ENCODE measurements at regions not wholly inside any gene's neighbourhood (a gene's known extent, or its start where the extent isn't known, plus 50 kb on each side); places are given as distances from the start of the nearest gene placed in this dataset.
"Not testable (repeated sequence)": the region's sequence is repeated elsewhere in the genome, so short reads cannot be mapped to it uniquely, and the experiment has no call there.

GRCh38 chr9:89949111-89949510, 344.3 kb downstream of the GADD45G start:
- Mint-ChIP-seq H3K36me3 (ENCODE audit: low read depth) (no peaks in the 10 kb centered on the region), H3K27ac (no peak overlapping the region), H3K4me3 (no peak overlapping the region), H3K27me3 (ENCODE audit: low read depth) (peaks cover 10% of the 10 kb centered on the region), H3K9me3 (ENCODE audit: insufficient read depth) (no peaks in the 10 kb centered on the region), H3K4me1 (ENCODE audit: low read depth) (peaks cover 4% of the 10 kb centered on the region)
- ChIA-PET CTCF (no interaction called here), POLR2A (no interaction called here)
- DNase-seq (no peak), ATAC-seq (no peak)

- H3K36me3 Mint-ChIP-seq (ENCODE audit: low read depth) = no peaks in the 10 kb centered on the region
- ATAC-seq (no peak), DNase-seq (no peak)
- peaks cover 4% of the 10 kb centered on the region for H3K4me1 Mint-ChIP-seq (ENCODE audit: low read depth)
- POLR2A ChIA-PET = no interaction called here
- H3K4me3 Mint-ChIP-seq = no peak overlapping the region
- CTCF ChIA-PET = interaction anchor here (0.6 to 3.1 kb wide), 3 partner anchors 348 to 1250 kb away, joined by 3 to 10 read pairs (median 4); no protein-coding TSS in a partner anchor
- H3K9me3 Mint-ChIP-seq (ENCODE audit: insufficient read depth) = no peaks in the 10 kb centered on the region
- no peak overlapping the region for H3K27ac Mint-ChIP-seq
- H3K27me3 Mint-ChIP-seq (ENCODE audit: low read depth) = peaks cover 8% of the 10 kb centered on the region
Observed at GRCh38 chr9:89951675-89952074, 346.9 kb downstream of the GADD45G start.

- H3K9me3 Mint-ChIP-seq (ENCODE audit: insufficient read depth) = no peaks in the 10 kb centered on the region
- peaks cover 8% of the 10 kb centered on the region for H3K27me3 Mint-ChIP-seq (ENCODE audit: low read depth)
- ChIA-PET CTCF (interaction anchor here (0.6 to 3.1 kb wide), 2 partner anchors 349 to 1251 kb away, joined by 4 to 10 read pairs; no protein-coding TSS in a partner anchor), POLR2A (interaction anchor here (0.6 kb wide), 1 partner anchor 8 kb away, joined by 3 read pairs; no protein-coding TSS in a partner anchor)
- DNase-seq (no peak), ATAC-seq (no peak)
- H3K27ac Mint-ChIP-seq = no peak overlapping the region
- H3K36me3 Mint-ChIP-seq (ENCODE audit: low read depth) = no peaks in the 10 kb centered on the region
- no peak overlapping the region for H3K4me3 Mint-ChIP-seq
- H3K4me1 Mint-ChIP-seq (ENCODE audit: low read depth) = peaks cover 4% of the 10 kb centered on the region
Observed at GRCh38 chr9:89952401-89952800, 347.6 kb downstream of the GADD45G start.

- H3K27ac Mint-ChIP-seq; H3K27me3 Mint-ChIP-seq (ENCODE audit: low read depth); H3K9me3 Mint-ChIP-seq (ENCODE audit: insufficient read depth); CTCF ChIA-PET; H3K36me3 Mint-ChIP-seq (ENCODE audit: low read depth); POLR2A ChIA-PET; H3K4me1 Mint-ChIP-seq (ENCODE audit: low read depth); DNase-seq; H3K4me3 Mint-ChIP-seq; ATAC-seq: not testable (repeated sequence)
Observed at GRCh38 chr9:89953263-89953662, 348.5 kb downstream of the GADD45G start.

- POLR2A ChIA-PET = no interaction called here
- no peak for DNase-seq
- no peak overlapping the region for H3K4me3 Mint-ChIP-seq
- no peak overlapping the region for H3K27ac Mint-ChIP-seq
- H3K9me3 Mint-ChIP-seq (ENCODE audit: insufficient read depth) = no peaks in the 10 kb centered on the region
- peaks cover 4% of the 10 kb centered on the region for H3K4me1 Mint-ChIP-seq (ENCODE audit: low read depth)
- no peak for ATAC-seq
- CTCF ChIA-PET = no interaction called here
- H3K36me3 Mint-ChIP-seq (ENCODE audit: low read depth) = no peaks in the 10 kb centered on the region
- peaks cover 6% of the 10 kb centered on the region for H3K27me3 Mint-ChIP-seq (ENCODE audit: low read depth)
Observed at GRCh38 chr9:89953824-89954615, 349.2 kb downstream of the GADD45G start.

GRCh38 chr9:89955144-89955543, 350.3 kb downstream of the GADD45G start:
- Mint-ChIP-seq H3K27me3 (ENCODE audit: low read depth) (peaks cover 6% of the 10 kb centered on the region), H3K4me1 (ENCODE audit: low read depth) (peaks cover 4% of the 10 kb centered on the region)
- POLR2A ChIA-PET = no interaction called here

GRCh38 chr9:89955626-89956025, 350.8 kb downstream of the GADD45G start:
- H3K4me1 Mint-ChIP-seq (ENCODE audit: low read depth) = peaks cover 4% of the 10 kb centered on the region
- H3K27ac Mint-ChIP-seq = no peak overlapping the region
- no peaks in the 10 kb centered on the region for H3K9me3 Mint-ChIP-seq (ENCODE audit: insufficient read depth)
- H3K27me3 Mint-ChIP-seq (ENCODE audit: low read depth) = peaks cover 6% of the 10 kb centered on the region
- no peak overlapping the region for H3K4me3 Mint-ChIP-seq
- POLR2A ChIA-PET = no interaction called here
- CTCF ChIA-PET = no interaction called here
- ATAC-seq = no peak
- DNase-seq = no peak
- H3K36me3 Mint-ChIP-seq (ENCODE audit: low read depth) = no peaks in the 10 kb centered on the region

More at GRCh38 chr9:89955144-89955543, 350.3 kb downstream of the GADD45G start:
- ATAC-seq = no peak
- CTCF ChIA-PET = no interaction called here
- no peaks in the 10 kb centered on the region for H3K9me3 Mint-ChIP-seq (ENCODE audit: insufficient read depth)
- no peak for DNase-seq
- no peaks in the 10 kb centered on the region for H3K36me3 Mint-ChIP-seq (ENCODE audit: low read depth)
- H3K27ac Mint-ChIP-seq = no peak overlapping the region
- no peak overlapping the region for H3K4me3 Mint-ChIP-seq

- H3K27me3 Mint-ChIP-seq (ENCODE audit: low read depth) = peaks cover 5% of the 10 kb centered on the region
- peaks cover 8% of the 10 kb centered on the region for H3K4me1 Mint-ChIP-seq (ENCODE audit: low read depth)
- no peak overlapping the region for H3K27ac Mint-ChIP-seq
- POLR2A ChIA-PET = no interaction called here
- CTCF ChIA-PET = no interaction called here
- H3K36me3 Mint-ChIP-seq (ENCODE audit: low read depth) = no peaks in the 10 kb centered on the region
- H3K9me3 Mint-ChIP-seq (ENCODE audit: insufficient read depth) = no peaks in the 10 kb centered on the region
- H3K4me3 Mint-ChIP-seq = no peak overlapping the region
- ATAC-seq (no peak), DNase-seq (no peak)
Observed at GRCh38 chr9:89956331-89956730, 351.5 kb downstream of the GADD45G start.

GRCh38 chr9:89956907-89957306, 352.1 kb downstream of the GADD45G start:
- ATAC-seq = no peak
- H3K9me3 Mint-ChIP-seq (ENCODE audit: insufficient read depth) = no peaks in the 10 kb centered on the region

GRCh38 chr9:89958086-89958485, 353.3 kb downstream of the GADD45G start:
- Mint-ChIP-seq H3K27ac (no peak overlapping the region), H3K9me3 (ENCODE audit: insufficient read depth) (no peaks in the 10 kb centered on the region), H3K4me3 (no peak overlapping the region), H3K4me1 (ENCODE audit: low read depth) (peaks cover 17% of the 10 kb centered on the region), H3K36me3 (ENCODE audit: low read depth) (no peaks in the 10 kb centered on the region), H3K27me3 (ENCODE audit: low read depth) (no peaks in the 10 kb centered on the region)
- no peak for DNase-seq
- POLR2A ChIA-PET = no interaction called here
- CTCF ChIA-PET = interaction anchor here (1.2 kb wide), 1 partner anchor 15 kb away, joined by 3 read pairs; no protein-coding TSS in a partner anchor
- ATAC-seq = no peak

More at GRCh38 chr9:89956907-89957306, 352.1 kb downstream of the GADD45G start:
- CTCF ChIA-PET = interaction anchor here (0.8 to 1.2 kb wide), 2 partner anchors 14 to 354 kb away, joined by 3 read pairs; no protein-coding TSS in a partner anchor
- H3K36me3 Mint-ChIP-seq (ENCODE audit: low read depth) = no peaks in the 10 kb centered on the region
- no peak overlapping the region for H3K4me3 Mint-ChIP-seq
- no peak overlapping the region for H3K27ac Mint-ChIP-seq
- H3K4me1 Mint-ChIP-seq (ENCODE audit: low read depth) = peaks cover 14% of the 10 kb centered on the region
- POLR2A ChIA-PET = no interaction called here
- no peak for DNase-seq
- peaks cover under 1% of the 10 kb centered on the region for H3K27me3 Mint-ChIP-seq (ENCODE audit: low read depth)

- peak overlapping the region; percentile 41 for H3K27ac Mint-ChIP-seq
- H3K9me3 Mint-ChIP-seq (ENCODE audit: insufficient read depth) = no peaks in the 10 kb centered on the region
- ChIA-PET POLR2A (no interaction called here), CTCF (interaction anchor here (0.9 to 1.3 kb wide), 3 partner anchors 9 to 364 kb away, joined by 3 to 7 read pairs (median 5); no protein-coding TSS in a partner anchor)
- H3K36me3 Mint-ChIP-seq (ENCODE audit: low read depth) = no peaks in the 10 kb centered on the region
- H3K4me3 Mint-ChIP-seq = peak overlapping the region; percentile 1
- ATAC-seq (peak; percentile 67), DNase-seq (no peak)
- peaks cover 14% of the 10 kb centered on the region for H3K4me1 Mint-ChIP-seq (ENCODE audit: low read depth)
- H3K27me3 Mint-ChIP-seq (ENCODE audit: low read depth) = peaks cover 3% of the 10 kb centered on the region
Observed at GRCh38 chr9:89961616-89962341, 357.0 kb downstream of the GADD45G start.

GRCh38 chr9:89963280-89963679, 358.5 kb downstream of the GADD45G start:
- ATAC-seq (no peak), DNase-seq (no peak)
- Mint-ChIP-seq H3K36me3 (ENCODE audit: low read depth) (no peaks in the 10 kb centered on the region), H3K4me3 (no peak overlapping the region), H3K27ac (no peak overlapping the region), H3K4me1 (ENCODE audit: low read depth) (peaks cover 14% of the 10 kb centered on the region), H3K27me3 (ENCODE audit: low read depth) (peaks cover 4% of the 10 kb centered on the region), H3K9me3 (ENCODE audit: insufficient read depth) (no peaks in the 10 kb centered on the region)
- ChIA-PET CTCF (no interaction called here), POLR2A (no interaction called here)

Measured in activated CD8-positive, alpha-beta T cell treated with anti-CD3 and anti-CD28 coated beads, Interleukin-2, amount 10 ng/mL, durations not matched to agents 7 days and 5 days (primary cell).